Common myeloid progenitor, CD34-positive (primary cell): ENCODE measurements at regions not wholly inside any gene's neighbourhood (a gene's known extent, or its start where the extent isn't known, plus 50 kb on each side); places are given as distances from the start of the nearest gene placed in this dataset.

Experiments
- CTCF ChIA-PET: fragments of 350-600 bp; sonication (Branson Sonifier 250); formaldehyde crosslinking; loops from one replicate; lab custom pipeline; 2021; ENCODE audit warnings: antibody characterized with exemption; lab: Charles Lee
- POLR2A ChIA-PET: fragments of 350-600 bp; sonication (Branson Sonifier 250); formaldehyde crosslinking; loops from one replicate; lab custom pipeline; 2021; ENCODE audit warnings: antibody characterized with exemption; lab: Charles Lee
- DNase-seq, 3 donors: peaks; one replicate each; pipeline versions ENCODE4 v3.0.0 to v3.0.0-alpha.2; 2013
- H3K27ac ChIP-seq, 2 experiments: 1 replicate in 1 of 2; 2 replicates in 1 of 2; pipeline ENCODE4 v1.7.0; 2013; ENCODE audit warnings: inconsistent platforms in 2 of 2, low read length in 2 of 2, mild to moderate bottlenecking in 2 of 2, low read depth in 1 of 2, moderate library complexity in 1 of 2; ENCODE audit not compliant: severe bottlenecking in 2 of 2, insufficient read depth in 1 of 2, poor library complexity in 1 of 2
- H3K27me3 ChIP-seq, 5 experiments: replicated peaks in 2 of 5; 1 replicate in 3 of 5; 2 replicates in 2 of 5; pipeline versions ENCODE4 v1.6.1 to v1.7.0; 2013; ENCODE audit warnings: low read length in 4 of 5, mild to moderate bottlenecking in 2 of 5, moderate library complexity in 2 of 5, inconsistent platforms in 1 of 5; ENCODE audit not compliant: insufficient read depth in 5 of 5, control insufficient read depth in 4 of 5
- H3K36me3 ChIP-seq, 4 experiments: 1 replicate in 2 of 4; 2 replicates in 2 of 4; pipeline versions ENCODE4 v1.6.1 to v1.7.0; 2013; ENCODE audit warnings: low read length in 3 of 4, control low read depth in 1 of 4, mild to moderate bottlenecking in 1 of 4; ENCODE audit not compliant: control insufficient read depth in 4 of 4, insufficient read depth in 4 of 4
- H3K4me1 ChIP-seq, 4 experiments: 1 replicate in 3 of 4; 2 replicates in 1 of 4; pipeline versions ENCODE4 v1.6.1 to v1.7.1; 2013; ENCODE audit warnings: low read length in 3 of 4, mild to moderate bottlenecking in 3 of 4, control low read depth in 1 of 4, inconsistent platforms in 1 of 4, moderate library complexity in 1 of 4; ENCODE audit not compliant: control insufficient read depth in 4 of 4, insufficient read depth in 4 of 4; ENCODE audit errors: control extremely low read depth in 1 of 4
- H3K4me3 ChIP-seq, 7 experiments: 1 replicate in 4 of 7; 2 replicates in 3 of 7; pipeline versions ENCODE4 v1.5.1 to v1.7.0; 2013; ENCODE audit warnings: mild to moderate bottlenecking in 7 of 7, low read length in 6 of 7, moderate library complexity in 6 of 7, inconsistent platforms in 2 of 7, low read depth in 2 of 7, control low read depth in 1 of 7; ENCODE audit not compliant: insufficient read depth in 4 of 7, control insufficient read depth in 1 of 7; ENCODE audit errors: extremely low read depth in 1 of 7
- H3K9me3 ChIP-seq, 5 experiments: 1 replicate in 4 of 5; 2 replicates in 1 of 5; pipeline versions ENCODE4 v1.6.1 to v1.7.1; 2013; ENCODE audit warnings: low read length in 4 of 5, mild to moderate bottlenecking in 2 of 5, inconsistent platforms in 1 of 5, low read depth in 1 of 5, moderate library complexity in 1 of 5; ENCODE audit not compliant: control insufficient read depth in 4 of 5, insufficient read depth in 2 of 5; ENCODE audit errors: control extremely low read depth in 1 of 5
- WGBS: methylation state at CpG from one replicate; pipeline ENCODE4 v1.1.5; 2013; ENCODE audit not compliant: insufficient coverage; 5-methylcytosine and 5-hydroxymethylcytosine counted together

DNA sequence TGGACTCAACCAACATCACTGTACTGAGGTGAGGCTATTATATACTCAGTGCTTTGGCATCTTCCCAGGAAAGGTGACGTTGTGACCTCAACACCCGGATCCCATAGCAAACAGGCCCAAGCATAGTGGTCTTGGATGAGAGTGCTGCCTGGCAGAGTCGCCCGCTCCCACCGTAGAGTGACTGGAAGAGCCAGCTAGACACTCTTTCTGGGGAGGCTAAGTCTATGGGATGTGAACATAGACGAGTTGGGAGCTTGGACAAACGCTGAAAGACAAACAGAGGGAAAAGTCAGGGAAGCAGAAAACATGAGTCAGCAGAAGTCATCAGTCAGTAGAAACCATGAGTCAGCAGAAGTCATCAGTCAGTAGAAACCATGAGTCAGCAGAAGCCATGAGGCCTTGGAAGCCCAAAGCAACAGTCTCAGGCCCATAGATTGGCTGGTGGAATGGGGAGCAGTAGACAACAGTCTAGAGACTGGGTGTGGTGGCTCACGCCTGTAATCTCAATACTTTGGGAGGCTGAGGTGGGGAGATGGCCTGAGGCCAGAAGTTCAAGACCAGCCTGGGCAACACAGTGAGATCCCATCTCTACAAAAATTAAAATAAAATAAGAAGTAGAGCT is 66.4 kb upstream of the MAP1LC3B2 start:
- CTCF ChIA-PET, result interaction anchor here (1.0 to 1.4 kb wide), 2 partner anchors 13 to 59 kb away, joined by 3 read pairs; no protein-coding TSS in a partner anchor
- POLR2A ChIA-PET, result no interaction called here
- Histone ChIP-seq H3K4me3 (no peak overlapping the region), H3K9me3 (peaks cover 0 to 5% (median 4%) of the 10 kb centered on the region in 5 experiments), H3K27me3 (no peaks in the 10 kb centered on the region), H3K4me1 (peaks cover 0 to 20% (median 3%) of the 10 kb centered on the region in 4 experiments), H3K27ac (no peak overlapping the region), H3K36me3 (no peaks in the 10 kb centered on the region)
- peak; percentile 70 to 91 (median 90) for DNase-seq
- 99% methylated on average over 8 of the region's 8 CpGs for WGBS

DNA sequence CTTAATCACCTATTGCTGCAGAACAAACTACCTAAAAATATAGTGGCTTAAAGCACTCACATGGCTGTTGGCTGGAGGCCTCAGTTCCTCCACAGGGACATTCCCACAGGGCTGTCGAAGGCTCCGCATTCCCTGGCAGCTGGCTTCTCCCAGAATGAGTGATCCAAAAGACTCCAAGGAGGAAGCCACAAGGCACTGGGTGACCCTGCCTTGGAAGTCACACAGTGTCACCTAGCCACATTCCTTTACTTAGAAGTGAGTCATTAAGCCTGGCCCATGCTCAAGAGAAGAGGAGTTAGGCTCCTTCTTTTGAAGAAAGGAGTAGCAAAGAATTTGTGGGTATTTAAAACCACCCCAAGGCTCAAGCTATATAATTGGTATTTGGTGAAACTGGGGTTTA is 63.9 kb upstream of the MAP1LC3B2 start:
- DNase-seq, result no peak
- H3K9me3 ChIP-seq, result no peaks in the 10 kb centered on the region
- no peak overlapping the region for H3K4me3 ChIP-seq
- H3K36me3 ChIP-seq, result no peaks in the 10 kb centered on the region
- no peaks in the 10 kb centered on the region for H3K27me3 ChIP-seq
- no CpG with 5 or more reads among the region's 2 CpGs for whole genome bisulfite sequencing
- peaks cover 0 to 20% (median 3%) of the 10 kb centered on the region in 4 experiments for H3K4me1 ChIP-seq
- POLR2A ChIA-PET, result no interaction called here
- H3K27ac ChIP-seq, result no peak overlapping the region
- CTCF ChIA-PET, result interaction anchor here (0.7 to 1.3 kb wide), 2 partner anchors 12 to 13 kb away, joined by 3 to 6 read pairs; no protein-coding TSS in a partner anchor

DNA sequence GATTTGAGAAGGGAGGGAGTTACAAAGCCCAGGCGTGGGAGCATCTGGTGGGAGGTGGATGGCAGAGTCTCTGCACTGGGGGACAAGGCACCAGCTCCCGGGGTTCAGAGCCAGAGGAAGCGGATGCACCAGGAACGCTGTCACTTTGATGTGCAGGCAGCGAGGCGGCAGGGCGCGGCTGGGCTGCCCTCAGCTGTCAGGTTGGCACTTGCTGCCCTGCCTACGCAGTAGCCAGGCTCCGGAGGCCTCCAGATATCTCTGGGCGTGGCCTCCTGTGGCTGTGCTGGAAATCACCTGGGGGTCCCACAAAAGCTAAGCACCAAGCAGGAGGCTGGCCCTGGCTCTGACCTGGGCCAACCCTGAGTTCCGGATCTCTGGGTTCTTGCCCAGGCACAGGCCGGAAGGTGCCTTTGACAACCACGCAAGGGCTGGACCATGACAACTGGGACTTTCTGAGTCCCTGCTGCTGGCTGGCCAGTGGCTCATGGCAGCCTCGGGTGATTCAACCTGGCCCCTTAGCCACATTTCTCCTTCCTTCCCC is 62.1 kb upstream of the MAP1LC3B2 start:
- H3K9me3 ChIP-seq, result no peaks in the 10 kb centered on the region
- H3K27me3 ChIP-seq, result no peaks in the 10 kb centered on the region
- ChIA-PET CTCF (no interaction called here), POLR2A (interaction anchor here (0.5 to 0.6 kb wide), 3 partner anchors 11 to 19 kb away, joined by 3 to 4 read pairs (median 4); no protein-coding TSS in a partner anchor)
- peaks cover 0 to 7% (median 0%) of the 10 kb centered on the region in 4 experiments for H3K4me1 ChIP-seq
- no peak overlapping the region for H3K27ac ChIP-seq
- no peaks in the 10 kb centered on the region for H3K36me3 ChIP-seq
- no peak overlapping the region for H3K4me3 ChIP-seq
- DNase-seq, result no peak
- WGBS, result 97% methylated on average over 15 of the region's 15 CpGs

DNA sequence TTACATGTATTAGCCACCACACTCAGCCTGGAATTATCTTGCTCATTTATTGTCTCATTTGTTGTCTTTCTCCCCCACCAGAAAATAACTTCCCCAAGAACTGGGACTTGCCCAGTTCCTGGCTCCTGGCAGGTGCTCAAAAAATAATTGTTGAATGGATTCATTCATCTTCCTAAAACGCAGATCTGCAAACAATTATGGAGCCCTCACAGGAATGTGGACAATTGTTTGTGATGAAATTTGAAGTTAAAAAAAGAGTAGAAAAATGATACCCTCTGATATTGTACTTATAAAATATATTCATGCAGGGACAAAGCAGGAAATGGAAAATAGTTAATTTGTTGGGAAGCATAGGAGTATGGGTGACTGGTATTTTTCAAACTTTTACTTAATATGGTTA is 60.7 kb upstream of the MAP1LC3B2 start:
- no peak for DNase-seq
- Histone ChIP-seq H3K27ac (no peak overlapping the region), H3K9me3 (no peaks in the 10 kb centered on the region), H3K4me3 (no peak overlapping the region), H3K4me1 (no peaks in the 10 kb centered on the region), H3K27me3 (no peaks in the 10 kb centered on the region), H3K36me3 (no peaks in the 10 kb centered on the region)
- ChIA-PET CTCF (interaction anchor here (0.7 to 0.9 kb wide), 2 partner anchors 10 to 341 kb away, joined by 3 to 4 read pairs; no protein-coding TSS in a partner anchor), POLR2A (no interaction called here)
- 100% methylated on average over 1 of the region's 1 CpG for WGBS

DNA sequence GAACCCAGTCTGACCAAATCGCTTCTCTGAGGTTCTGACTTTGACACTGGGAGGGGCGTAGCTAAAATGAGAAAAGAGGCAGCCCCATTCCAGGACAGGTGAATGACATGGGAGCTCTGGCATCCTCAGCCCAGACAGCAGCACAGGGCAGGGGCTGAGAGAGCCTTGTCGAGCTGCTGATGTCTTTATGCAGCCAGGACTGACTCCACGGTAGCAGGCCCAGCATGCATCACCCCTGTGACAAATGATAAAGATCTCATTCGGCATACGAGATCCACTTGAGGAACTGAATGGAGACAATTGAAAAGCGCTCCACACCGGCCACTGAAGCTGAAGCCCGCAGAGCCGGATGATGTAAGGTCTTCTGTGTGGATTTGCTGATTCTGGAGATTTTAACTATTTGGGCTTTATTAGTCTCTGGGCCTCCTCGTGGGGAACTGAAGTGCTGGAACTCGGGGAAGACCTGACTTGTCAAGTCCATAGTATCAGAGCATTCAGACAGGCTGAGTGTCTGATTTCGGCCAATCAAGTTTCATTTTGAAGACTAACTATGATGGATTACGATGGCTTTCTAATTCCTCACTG is 56.9 kb upstream of the MAP1LC3B2 start:
- H3K27me3 ChIP-seq, result peaks cover 0 to 2% (median 0%) of the 10 kb centered on the region in 5 experiments
- H3K36me3 ChIP-seq, result no peaks in the 10 kb centered on the region
- H3K9me3 ChIP-seq, result no peaks in the 10 kb centered on the region
- DNase-seq, result no peak
- 89% methylated on average over 14 of the region's 14 CpGs for WGBS
- CTCF ChIA-PET, result interaction anchor here (0.9 kb wide), 1 partner anchor 175 kb away, joined by 6 read pairs; no protein-coding TSS in a partner anchor
- POLR2A ChIA-PET, result no interaction called here
- H3K4me1 ChIP-seq, result peaks cover 0 to 3% (median 0%) of the 10 kb centered on the region in 4 experiments
- H3K27ac ChIP-seq, result no peak overlapping the region
- no peak overlapping the region for H3K4me3 ChIP-seq

DNA sequence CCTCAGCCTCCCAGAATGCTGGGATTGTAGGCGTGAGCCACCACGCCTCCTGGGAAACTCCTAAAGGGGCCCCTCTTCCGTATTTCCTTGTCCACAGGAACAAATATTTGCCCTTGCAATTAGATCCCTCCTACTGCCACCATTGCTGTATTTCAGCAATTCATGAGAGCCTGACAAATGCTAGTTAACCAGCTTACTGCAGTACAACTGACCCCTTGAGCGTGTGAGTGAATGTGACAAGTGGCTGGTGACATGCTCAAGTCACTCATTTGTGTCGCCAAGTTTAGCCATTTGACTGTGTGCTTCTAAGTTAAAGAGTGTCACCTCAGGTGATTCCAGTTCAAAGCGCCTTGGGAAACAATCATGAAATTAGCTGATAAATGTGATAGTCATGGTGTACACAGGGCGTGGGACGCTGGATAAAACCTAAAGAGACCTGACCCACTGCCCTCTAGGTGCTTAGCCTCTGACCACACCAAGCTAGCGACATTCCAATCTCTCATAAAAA is 56.1 kb upstream of the MAP1LC3B2 start:
- no peak for DNase-seq
- Histone ChIP-seq H3K9me3 (no peaks in the 10 kb centered on the region), H3K27me3 (peaks cover 0 to 2% (median 0%) of the 10 kb centered on the region in 5 experiments), H3K27ac (no peak overlapping the region), H3K4me3 (no peak overlapping the region), H3K4me1 (peaks cover 2 to 6% (median 3%) of the 10 kb centered on the region in 4 experiments), H3K36me3 (no peaks in the 10 kb centered on the region)
- ChIA-PET POLR2A (no interaction called here), CTCF (no interaction called here)
- 96% methylated on average over 4 of the region's 9 CpGs for WGBS
